GM21381 (cell line): ENCODE measurements at regions not wholly inside any gene's neighbourhood (a gene's known extent, or its start where the extent isn't known, plus 50 kb on each side); places are given as distances from the start of the nearest gene placed in this dataset.
"Not testable (repeated sequence)": the region's sequence is repeated elsewhere in the genome, so short reads cannot be mapped to it uniquely, and the experiment has no call there.

Experiments used
- ATAC-seq: cut with Tn5 transposase; IDR thresholded peaks from one replicate; pipeline ENCODE4 v1.9.1; 2021; ENCODE audit warnings: mild to moderate bottlenecking, moderate library complexity; ENCODE audit not compliant: unreplicated experiment

GRCh38 chr18:66895631-66896030, 291.7 kb upstream of the CDH19 start:
- no peak for ATAC-seq

GRCh38 chr18:66894851-66895250, 291.0 kb upstream of the CDH19 start:
- no peak for ATAC-seq

GRCh38 chr18:66892388-66892787, 288.5 kb upstream of the CDH19 start:
- ATAC-seq = not testable (repeated sequence)

GRCh38 chr18:66874812-66875474, 271.1 kb upstream of the CDH19 start:
- ATAC-seq = no peak

- ATAC-seq = no peak
Measured at GRCh38 chr18:66874375-66874774, 270.5 kb upstream of the CDH19 start.

GRCh38 chr18:66873899-66874298, 270.0 kb upstream of the CDH19 start:
- ATAC-seq = no peak

- ATAC-seq = no peak
Measured at GRCh38 chr18:66872277-66872676, 268.4 kb upstream of the CDH19 start.

GRCh38 chr18:66867653-66868052, 263.8 kb upstream of the CDH19 start:
- ATAC-seq = no peak

- ATAC-seq = not testable (repeated sequence)
Measured at GRCh38 chr18:66866427-66866940, 262.6 kb upstream of the CDH19 start.

GRCh38 chr18:66838340-66838987, 234.6 kb upstream of the CDH19 start:
- ATAC-seq = no peak

- ATAC-seq = no peak
Measured at GRCh38 chr18:66833646-66834045, 229.8 kb upstream of the CDH19 start.

- ATAC-seq = no peak
Measured at GRCh38 chr18:66826211-66826610, 222.3 kb upstream of the CDH19 start.

GRCh38 chr18:66825347-66825746, 221.5 kb upstream of the CDH19 start:
- no peak for ATAC-seq

GRCh38 chr18:66819235-66819634, 215.3 kb upstream of the CDH19 start:
- ATAC-seq = no peak

GRCh38 chr18:66813138-66813537, 209.2 kb upstream of the CDH19 start:
- no peak for ATAC-seq

GRCh38 chr18:66795051-66795450, 191.2 kb upstream of the CDH19 start:
- ATAC-seq = no peak

- ATAC-seq = no peak
Measured at GRCh38 chr18:66792466-66792865, 188.6 kb upstream of the CDH19 start.

- no peak for ATAC-seq
Measured at GRCh38 chr18:66780609-66781008, 176.7 kb upstream of the CDH19 start.

GRCh38 chr18:66778048-66778447, 174.2 kb upstream of the CDH19 start:
- no peak for ATAC-seq

- ATAC-seq = no peak
Measured at GRCh38 chr18:66769375-66769774, 165.5 kb upstream of the CDH19 start.

- ATAC-seq = no peak
Measured at GRCh38 chr18:66764230-66764629, 160.3 kb upstream of the CDH19 start.

- ATAC-seq = no peak
Measured at GRCh38 chr18:66761166-66761565, 157.3 kb upstream of the CDH19 start.

- ATAC-seq = no peak
Measured at GRCh38 chr18:66760559-66760958, 156.7 kb upstream of the CDH19 start.
